Lung (tissue), 11 donors: ENCODE measurements at regions not wholly inside any gene's neighbourhood (a gene's known extent, or its start where the extent isn't known, plus 50 kb on each side); places are given as distances from the start of the nearest gene placed in this dataset.

Experiments used
- ATAC-seq: fragments of 200-7000 bp; cut with Tn5 transposase; one replicate; pipeline ENCODE4 v1.9.1; 2020; ENCODE audit warnings: moderate number of reproducible peaks; ENCODE audit not compliant: insufficient read depth, low FRiP score
- DNase-seq, 3 donors: peaks; one replicate each; pipeline ENCODE4 v3.0.0-alpha.2; 2013 to 2017
- H3K27ac ChIP-seq, 2 donors: one replicate each; pipeline ENCODE4 v1.5.1; 2013; ENCODE audit warnings: mild to moderate bottlenecking in 2 of 2, moderate library complexity in 2 of 2, control low read depth in 1 of 2, inconsistent platforms in 1 of 2, low read depth in 1 of 2, low read length in 1 of 2
- H3K27me3 ChIP-seq, 3 donors: one replicate each; pipeline ENCODE4 v1.5.1; 2013; ENCODE audit warnings: low read length in 2 of 3; ENCODE audit not compliant: control insufficient read depth in 3 of 3, insufficient read depth in 3 of 3
- H3K36me3 ChIP-seq, 4 donors: one replicate each; pipeline ENCODE4 v1.5.1; 2013; ENCODE audit warnings: low read length in 4 of 4, mild to moderate bottlenecking in 1 of 4, moderate library complexity in 1 of 4; ENCODE audit not compliant: control insufficient read depth in 4 of 4, insufficient read depth in 4 of 4
- H3K4me1 ChIP-seq, 5 donors: one replicate each; pipeline ENCODE4 v1.5.1; 2013; ENCODE audit warnings: low read length in 5 of 5, mild to moderate bottlenecking in 2 of 5, moderate library complexity in 1 of 5; ENCODE audit not compliant: control insufficient read depth in 5 of 5, insufficient read depth in 5 of 5
- H3K4me3 ChIP-seq: one replicate; pipeline ENCODE4 v1.5.1; 2013; ENCODE audit warnings: mild to moderate bottlenecking, control low read depth, moderate library complexity
- H3K9ac ChIP-seq, 2 donors: one replicate each; pipeline ENCODE4 v1.5.1; 2013; ENCODE audit warnings: low read length in 2 of 2, control low read depth in 1 of 2; ENCODE audit not compliant: insufficient read depth in 1 of 2
- H3K9me3 ChIP-seq, 4 donors: one replicate each; pipeline ENCODE4 v1.5.1; 2013; ENCODE audit warnings: low read length in 3 of 4, mild to moderate bottlenecking in 1 of 4, moderate library complexity in 1 of 4; ENCODE audit not compliant: control insufficient read depth in 4 of 4, insufficient read depth in 3 of 4
- WGBS, 2 donors: extraction: QIAGEN DNeasy Blood & Tissue Kit; methylation state at CpG; one replicate each; pipeline ENCODE4 v1.1.7; 2013; 5-methylcytosine and 5-hydroxymethylcytosine counted together
- TF ChIP-seq, protein P1 (sequence below): IDR thresholded peaks from 2 replicates; pipeline ENCODE4 v1.5.1; 2012; ENCODE audit warnings: mild to moderate bottlenecking; ENCODE audit errors: control extremely low read depth, extremely low read depth
- donor health status: control.
- donor health status: control.
- donor health status: Bipolar disorder and iron deficiency.
- donor health status: healthy.
- donor health status: DM: yes; HTN: yes; CAD: no.

DNA sequence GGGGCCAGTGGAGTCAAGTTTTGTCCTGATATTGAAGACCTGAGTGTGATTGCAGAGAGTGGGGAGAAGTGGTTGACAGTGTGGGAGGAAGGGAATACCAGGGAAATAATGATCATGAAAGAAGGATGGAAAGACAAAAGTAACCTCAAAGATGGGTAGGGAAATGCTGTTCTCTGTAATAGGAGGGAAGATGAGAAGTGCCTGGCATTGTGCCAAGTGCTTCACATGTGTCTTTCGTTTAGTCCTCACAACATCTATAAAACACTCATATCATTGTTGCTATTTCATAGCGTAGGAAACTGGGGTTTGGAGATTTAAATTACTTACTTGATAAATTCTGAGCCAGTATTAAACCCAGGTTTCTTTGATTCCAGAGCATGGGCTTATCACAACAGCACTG, 472.3 kb downstream of the LRRC70 start:
- no peaks in the 10 kb centered on the region for H3K36me3 ChIP-seq
- H3K4me1 ChIP-seq: peaks cover 0 to 8% (median 0%) of the 10 kb centered on the region in 5 donors
- no peak overlapping the region for H3K9ac ChIP-seq
- ATAC-seq: no peak
- H3K4me3 ChIP-seq: no peak overlapping the region
- DNase-seq: peak in 1 of 3 donors; percentile 13
- H3K9me3 ChIP-seq: no peaks in the 10 kb centered on the region
- no peaks in the 10 kb centered on the region for H3K27me3 ChIP-seq
- 67 to 76% methylated on average over 2 of the region's 2 CpGs for WGBS, 2 donors
- no peak overlapping the region for H3K27ac ChIP-seq
- TF ChIP-seq, protein P1, sequence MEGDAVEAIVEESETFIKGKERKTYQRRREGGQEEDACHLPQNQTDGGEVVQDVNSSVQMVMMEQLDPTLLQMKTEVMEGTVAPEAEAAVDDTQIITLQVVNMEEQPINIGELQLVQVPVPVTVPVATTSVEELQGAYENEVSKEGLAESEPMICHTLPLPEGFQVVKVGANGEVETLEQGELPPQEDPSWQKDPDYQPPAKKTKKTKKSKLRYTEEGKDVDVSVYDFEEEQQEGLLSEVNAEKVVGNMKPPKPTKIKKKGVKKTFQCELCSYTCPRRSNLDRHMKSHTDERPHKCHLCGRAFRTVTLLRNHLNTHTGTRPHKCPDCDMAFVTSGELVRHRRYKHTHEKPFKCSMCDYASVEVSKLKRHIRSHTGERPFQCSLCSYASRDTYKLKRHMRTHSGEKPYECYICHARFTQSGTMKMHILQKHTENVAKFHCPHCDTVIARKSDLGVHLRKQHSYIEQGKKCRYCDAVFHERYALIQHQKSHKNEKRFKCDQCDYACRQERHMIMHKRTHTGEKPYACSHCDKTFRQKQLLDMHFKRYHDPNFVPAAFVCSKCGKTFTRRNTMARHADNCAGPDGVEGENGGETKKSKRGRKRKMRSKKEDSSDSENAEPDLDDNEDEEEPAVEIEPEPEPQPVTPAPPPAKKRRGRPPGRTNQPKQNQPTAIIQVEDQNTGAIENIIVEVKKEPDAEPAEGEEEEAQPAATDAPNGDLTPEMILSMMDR: no peak

DNA sequence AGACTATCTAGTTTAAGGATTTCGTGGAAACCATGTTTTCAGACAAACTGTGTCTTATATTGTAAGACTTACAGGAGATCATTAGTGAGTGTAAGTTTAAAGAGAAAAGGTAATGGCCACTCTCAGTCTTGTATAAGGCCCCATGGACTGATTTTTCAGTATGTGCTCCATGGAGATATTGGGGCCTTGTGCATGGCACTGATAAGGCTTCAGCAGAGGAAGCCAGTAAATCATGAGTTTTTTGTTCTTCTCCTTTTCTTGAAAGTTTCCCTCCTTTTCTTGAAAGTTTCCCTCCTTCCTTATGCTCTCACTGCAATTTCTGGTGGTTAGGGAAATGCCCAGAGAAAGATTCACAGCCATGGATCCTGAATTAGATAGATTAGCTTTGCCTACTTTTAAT, 471.3 kb downstream of the LRRC70 start:
- peaks cover 0 to 8% (median 0%) of the 10 kb centered on the region in 5 donors for H3K4me1 ChIP-seq
- no peak overlapping the region for H3K4me3 ChIP-seq
- H3K27me3 ChIP-seq: no peaks in the 10 kb centered on the region
- H3K9me3 ChIP-seq: no peaks in the 10 kb centered on the region
- no peak overlapping the region for H3K27ac ChIP-seq
- H3K36me3 ChIP-seq: no peaks in the 10 kb centered on the region
- ATAC-seq (no peak), DNase-seq (no peak)
- no peak overlapping the region for H3K9ac ChIP-seq
- TF ChIP-seq, protein P1: no peak
- WGBS, 2 donors: 88 to 89% methylated on average over 1 of the region's 1 CpG

DNA sequence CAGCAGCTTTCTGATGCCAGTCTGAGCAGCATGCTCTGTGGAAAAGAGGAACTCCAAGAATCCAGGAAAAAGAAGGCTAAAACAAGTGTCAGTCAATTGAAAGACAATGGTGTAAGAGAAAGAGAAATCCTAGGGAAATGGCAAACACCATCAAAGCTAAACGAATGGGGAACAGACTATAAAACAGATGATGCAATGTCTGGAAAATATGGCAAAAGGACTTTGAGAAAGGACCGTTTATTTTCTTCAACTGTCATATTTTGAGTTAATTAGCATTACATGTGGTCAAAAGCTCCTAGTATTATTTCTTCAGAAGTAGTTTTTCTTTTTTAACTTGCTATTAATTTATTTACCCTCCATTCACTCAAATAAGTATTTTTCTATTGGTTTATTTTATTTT, 465.2 kb downstream of the LRRC70 start:
- H3K27ac ChIP-seq: no peak overlapping the region

More for the DNA sequence above, 465.2 kb downstream of the LRRC70 start:
- Histone ChIP-seq H3K36me3 (no peaks in the 10 kb centered on the region), H3K9me3 (no peaks in the 10 kb centered on the region), H3K4me1 (no peaks in the 10 kb centered on the region), H3K27me3 (no peaks in the 10 kb centered on the region), H3K4me3 (no peak overlapping the region), H3K9ac (no peak overlapping the region)
- ATAC-seq: no peak
- TF ChIP-seq, protein P1: no peak
- DNase-seq: no peak
- 33 to 38% methylated on average over 2 of the region's 2 CpGs for WGBS, 2 donors
